ENCODE measurements at regions not wholly inside any gene's neighbourhood (a gene's known extent, or its start where the extent isn't known, plus 50 kb on each side); places are given as distances from the start of the nearest gene placed in this dataset.

GRCh38 chr2:198242093-198242492 is 437.7 kb downstream of the PLCL1 start:
- intact Hi-C loops (cut with DNase I), result no loop called here
- Histone ChIP-seq H3K27ac (no peak overlapping the region), H3K4me1 (no peaks in the 10 kb centered on the region), H3K9me3 (no peaks in the 10 kb centered on the region), H3K4me3 (no peak overlapping the region), H3K27me3 (no peaks in the 10 kb centered on the region), H3K36me3 (no peaks in the 10 kb centered on the region)
- no peak for TF ChIP-seq POLR2A (IDR thresholded peaks at IDR 0.05)
- TF ChIP-seq CTCF (IDR thresholded peaks at IDR 0.05), result no peak
- TF ChIP-seq POLR2AphosphoS5 (IDR thresholded peaks at IDR 0.05; ENCODE audit: insufficient read depth in 1 of 2, low read depth in 1 of 2), result no peak
- DNase-seq (ENCODE audit: extremely low spot score in 2 of 2), result no peak

GRCh38 chr2:198238429-198238828 is 434.0 kb downstream of the PLCL1 start:
- H3K4me1 ChIP-seq, result no peaks in the 10 kb centered on the region
- no peak for DNase-seq (ENCODE audit: extremely low spot score in 2 of 2)
- no peaks in the 10 kb centered on the region for H3K9me3 ChIP-seq
- intact Hi-C loops (cut with DNase I), result loop anchor here (2.0 kb wide), 1 partner anchor 44 kb away; no protein-coding TSS in a partner anchor
- no peak overlapping the region for H3K4me3 ChIP-seq
- H3K27me3 ChIP-seq, result no peaks in the 10 kb centered on the region
- H3K27ac ChIP-seq, result no peak overlapping the region
- no peaks in the 10 kb centered on the region for H3K36me3 ChIP-seq
- TF ChIP-seq POLR2A (IDR thresholded peaks at IDR 0.05), result no peak
- no peak for TF ChIP-seq CTCF (IDR thresholded peaks at IDR 0.05)
- no peak for TF ChIP-seq POLR2AphosphoS5 (IDR thresholded peaks at IDR 0.05; ENCODE audit: insufficient read depth in 1 of 2, low read depth in 1 of 2)

GRCh38 chr2:198236338-198236737 is 431.9 kb downstream of the PLCL1 start:
- no peaks in the 10 kb centered on the region for H3K27me3 ChIP-seq
- TF ChIP-seq CTCF (IDR thresholded peaks at IDR 0.05), result no peak
- TF ChIP-seq POLR2A (IDR thresholded peaks at IDR 0.05), result no peak
- no peak for TF ChIP-seq POLR2AphosphoS5 (IDR thresholded peaks at IDR 0.05; ENCODE audit: insufficient read depth in 1 of 2, low read depth in 1 of 2)
- intact Hi-C loops (cut with DNase I), result no loop called here
- H3K4me3 ChIP-seq, result no peak overlapping the region
- no peaks in the 10 kb centered on the region for H3K36me3 ChIP-seq
- H3K9me3 ChIP-seq, result no peaks in the 10 kb centered on the region
- H3K4me1 ChIP-seq, result no peaks in the 10 kb centered on the region
- DNase-seq (ENCODE audit: extremely low spot score in 2 of 2), result no peak
- no peak overlapping the region for H3K27ac ChIP-seq

- intact Hi-C loops (cut with DNase I), result no loop called here
- Histone ChIP-seq H3K27me3 (no peaks in the 10 kb centered on the region), H3K4me3 (no peak overlapping the region), H3K27ac (no peak overlapping the region), H3K9me3 (no peaks in the 10 kb centered on the region), H3K4me1 (no peaks in the 10 kb centered on the region), H3K36me3 (no peaks in the 10 kb centered on the region)
- TF ChIP-seq POLR2A (IDR thresholded peaks at IDR 0.05) (no peak), CTCF (IDR thresholded peaks at IDR 0.05) (no peak), POLR2AphosphoS5 (IDR thresholded peaks at IDR 0.05; ENCODE audit: insufficient read depth in 1 of 2, low read depth in 1 of 2) (no peak)
- no peak for DNase-seq (ENCODE audit: extremely low spot score in 2 of 2)
Observed at GRCh38 chr2:198232281-198232680, 427.9 kb downstream of the PLCL1 start.

GRCh38 chr2:198231562-198231961 is 427.2 kb downstream of the PLCL1 start:
- no peaks in the 10 kb centered on the region for H3K36me3 ChIP-seq
- H3K27me3 ChIP-seq, result no peaks in the 10 kb centered on the region
- DNase-seq (ENCODE audit: extremely low spot score in 2 of 2), result no peak
- no peaks in the 10 kb centered on the region for H3K4me1 ChIP-seq
- H3K9me3 ChIP-seq, result no peaks in the 10 kb centered on the region
- no peak overlapping the region for H3K4me3 ChIP-seq
- intact Hi-C loops (cut with DNase I), result no loop called here
- H3K27ac ChIP-seq, result no peak overlapping the region
- TF ChIP-seq POLR2A (IDR thresholded peaks at IDR 0.05) (no peak), POLR2AphosphoS5 (IDR thresholded peaks at IDR 0.05; ENCODE audit: insufficient read depth in 1 of 2, low read depth in 1 of 2) (no peak), CTCF (IDR thresholded peaks at IDR 0.05) (no peak)
